ENCODE measurements at regions not wholly inside any gene's neighbourhood (a gene's known extent, or its start where the extent isn't known, plus 50 kb on each side); places are given as distances from the start of the nearest gene placed in this dataset.
A peak's percentile ranks its signal among the peaks of the same experiment; 100 is the strongest.

DNA sequence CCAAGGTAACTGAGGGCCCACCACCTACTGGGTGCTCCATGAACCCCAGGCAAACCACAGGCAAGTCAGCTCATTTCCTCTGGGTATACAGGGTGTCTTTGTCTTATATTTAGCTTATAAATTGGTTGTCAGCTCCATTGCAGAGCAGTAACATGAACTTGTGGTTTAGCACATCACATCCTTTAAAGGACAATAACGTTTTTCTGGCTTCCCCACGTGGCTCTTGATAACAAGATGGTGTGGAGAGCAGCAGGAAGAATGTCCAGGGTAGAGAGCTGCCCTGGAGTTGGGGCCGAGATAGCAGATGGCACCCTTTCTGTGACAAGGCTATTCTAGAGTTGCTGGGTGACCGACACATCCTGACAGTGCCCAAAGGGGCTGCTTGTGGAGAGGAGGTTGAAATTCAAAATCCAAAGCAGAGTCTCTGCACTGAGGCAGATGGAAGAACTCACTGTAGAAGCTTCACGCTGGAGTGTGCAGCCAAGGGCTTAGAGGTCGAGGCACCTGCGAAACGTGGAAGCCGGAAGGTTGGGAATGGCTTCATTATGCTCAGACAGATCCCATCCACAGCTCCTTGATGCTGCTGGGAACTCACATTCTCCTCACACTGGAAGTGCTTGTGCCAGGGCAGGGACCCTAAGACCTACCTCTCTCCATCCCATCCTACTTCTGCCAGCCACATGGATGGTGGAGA is 133.0 kb upstream of the FRY start:
- no peak for DNase-seq

DNA sequence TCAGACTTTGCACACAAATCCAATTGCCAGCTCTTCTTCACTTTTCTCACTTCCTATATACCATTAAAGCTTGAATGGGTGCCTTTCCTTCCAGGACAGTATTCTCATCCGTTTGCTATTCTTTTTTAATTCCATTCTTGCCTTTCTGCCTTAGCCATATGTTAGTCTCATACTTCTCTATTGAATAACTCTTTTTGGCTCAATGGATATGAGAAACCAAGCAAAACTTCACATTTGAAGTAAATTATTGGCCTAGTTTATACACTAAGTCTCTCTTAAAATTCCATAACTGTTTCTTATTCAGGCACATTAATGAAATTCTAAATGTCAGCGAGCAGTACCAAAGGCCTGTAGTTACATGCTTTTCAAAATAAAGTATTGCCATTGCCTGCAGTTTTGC is 129.6 kb upstream of the FRY start:
- DNase-seq, result no peak

DNA sequence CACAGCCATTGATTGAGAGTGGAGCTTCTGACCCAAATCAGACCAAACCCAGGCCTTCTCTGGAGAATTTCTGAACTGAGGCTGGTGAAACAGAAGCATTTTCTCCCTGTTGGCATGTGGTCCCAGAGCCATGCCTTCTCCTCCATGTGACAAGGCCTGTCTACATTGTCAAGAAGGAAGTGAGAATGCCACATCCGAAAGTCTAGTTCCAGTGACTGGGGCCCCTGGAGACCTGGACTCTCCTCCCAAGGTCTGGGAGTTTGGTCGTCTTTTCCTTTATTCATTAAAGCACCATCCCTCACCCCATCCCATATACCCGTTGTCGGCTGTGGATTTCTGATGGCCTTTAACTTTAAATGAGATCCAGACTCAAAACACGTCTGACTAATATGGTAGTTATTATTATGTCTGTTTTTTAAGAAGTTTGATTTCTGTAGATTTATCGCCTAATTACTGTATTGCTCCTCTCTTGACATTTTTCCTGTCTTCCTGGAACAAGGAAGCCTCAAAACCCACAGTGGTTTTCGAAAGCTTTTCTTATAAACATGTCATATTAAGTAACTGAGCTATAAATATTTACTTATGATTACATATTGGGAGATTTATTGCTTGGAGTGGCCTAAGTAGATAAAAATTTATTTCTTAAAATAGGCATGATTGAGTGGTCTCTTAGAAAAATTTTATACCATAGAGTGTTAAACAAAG is 128.3 kb upstream of the FRY start:
- DNase-seq, result no peak

- no peak for DNase-seq
Observed at GRCh38 chr13:31904941-31905824, 126.4 kb upstream of the FRY start.

- no peak for DNase-seq
Observed at GRCh38 chr13:31905961-31906360, 125.6 kb upstream of the FRY start.

- DNase-seq, result no peak
Observed at GRCh38 chr13:31908696-31909411, 122.7 kb upstream of the FRY start.

- peak; percentile 17 for DNase-seq
Observed at GRCh38 chr13:31909864-31910551, 121.6 kb upstream of the FRY start.

- no peak for DNase-seq
Observed at GRCh38 chr13:31910633-31911032, 120.9 kb upstream of the FRY start.

- no peak for DNase-seq
Observed at GRCh38 chr13:31912647-31913401, 118.8 kb upstream of the FRY start.

- no peak for DNase-seq
Observed at GRCh38 chr13:31913459-31913858, 118.1 kb upstream of the FRY start.

GRCh38 chr13:31914843-31915242 is 116.7 kb upstream of the FRY start:
- DNase-seq, result no peak

DNA sequence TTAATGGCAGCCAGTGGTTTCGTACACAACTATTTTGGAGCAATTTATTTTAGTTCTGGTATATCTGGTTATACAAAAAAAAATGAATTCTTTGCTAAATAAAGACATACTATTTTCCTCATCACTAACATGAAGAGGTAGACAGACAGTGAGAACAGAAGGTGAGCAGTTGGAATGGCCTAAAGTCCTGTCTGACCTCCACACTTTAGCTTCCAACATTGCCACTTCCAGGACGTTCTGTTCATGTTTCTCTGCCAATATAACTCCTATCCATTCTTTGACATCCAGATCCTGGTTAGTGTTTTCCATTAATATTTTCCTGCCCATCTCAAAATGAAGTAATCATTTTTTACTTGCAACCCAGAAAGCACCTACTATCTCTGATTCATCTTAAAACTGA is 112.9 kb upstream of the FRY start:
- DNase-seq, result no peak

GRCh38 chr13:31919241-31919640 is 112.3 kb upstream of the FRY start:
- no peak for DNase-seq

GRCh38 chr13:31919971-31920726 is 111.4 kb upstream of the FRY start:
- DNase-seq, result peak; percentile 11

GRCh38 chr13:31920727-31921100 is 110.9 kb upstream of the FRY start:
- no peak for DNase-seq

- no peak for DNase-seq
Observed at GRCh38 chr13:31922724-31923123, 108.8 kb upstream of the FRY start.

DNA sequence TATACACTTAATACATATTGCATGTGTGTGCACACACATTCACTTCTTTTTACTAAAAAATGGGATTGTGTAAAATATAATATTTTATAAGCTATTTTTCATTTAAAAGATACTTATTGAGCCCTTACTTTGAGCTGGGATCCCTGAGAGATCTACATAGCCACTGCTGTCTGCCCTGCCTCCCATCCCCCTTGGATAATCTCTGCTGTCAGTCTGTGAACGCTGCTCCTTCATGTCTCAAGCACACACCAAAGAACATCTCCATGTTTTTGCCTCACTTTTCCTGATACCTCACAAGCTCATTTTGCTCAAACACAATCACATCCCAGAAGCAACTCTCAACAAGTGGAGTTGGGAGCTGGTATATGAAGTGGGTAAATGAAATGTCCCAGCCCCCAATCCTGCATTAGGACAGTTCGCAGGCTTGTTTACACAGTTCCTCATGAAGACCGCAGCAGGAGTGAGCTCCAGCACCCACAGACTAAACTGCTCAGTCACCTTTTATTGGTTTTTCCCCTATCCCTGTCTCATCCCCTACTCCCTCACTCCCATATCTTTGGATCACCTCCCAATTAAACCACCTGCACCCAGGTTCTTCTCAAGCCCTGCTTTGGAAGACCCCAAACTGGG is 108.3 kb upstream of the FRY start:
- no peak for DNase-seq

DNA sequence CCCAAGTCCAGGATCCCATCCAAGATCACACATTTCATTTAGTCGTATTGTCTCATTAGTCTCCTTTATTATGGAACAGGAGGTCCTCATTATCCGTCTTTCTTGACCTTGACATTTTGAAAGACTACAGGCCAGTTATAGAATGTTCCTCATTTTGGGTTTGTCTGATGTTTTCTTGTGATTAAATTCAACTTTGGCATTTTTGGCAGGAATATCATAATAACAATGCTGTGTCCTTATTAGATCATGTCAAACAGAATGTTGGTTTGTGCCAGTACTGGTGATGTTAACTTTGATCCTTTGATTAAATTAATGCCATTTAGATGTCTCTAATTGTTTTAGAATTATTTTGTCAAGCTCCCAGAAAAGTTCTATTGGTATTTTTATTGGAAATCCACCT is 106.5 kb upstream of the FRY start:
- no peak for DNase-seq

DNA sequence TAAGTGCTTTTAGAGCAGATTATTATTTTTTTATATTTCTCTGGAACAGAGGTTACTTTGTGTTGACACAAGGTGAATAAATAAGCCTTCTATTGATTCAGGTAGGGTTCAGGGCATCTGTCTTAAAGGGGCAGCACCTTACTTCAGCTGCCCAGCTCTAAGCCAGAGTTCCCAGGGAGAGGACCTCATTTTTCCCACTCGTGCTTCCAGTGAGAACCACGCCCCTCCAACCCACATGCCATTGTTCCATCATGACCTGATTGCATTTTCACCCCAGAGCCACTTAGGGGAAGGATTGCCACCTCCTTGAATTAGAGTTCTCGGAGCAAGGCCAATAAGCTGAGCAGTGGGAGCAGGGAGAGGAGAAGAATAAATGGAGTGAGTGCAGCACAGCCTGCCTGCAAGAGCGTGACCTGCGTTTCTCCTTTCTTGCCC is 104.3 kb upstream of the FRY start:
- DNase-seq, result no peak

GRCh38 chr13:31929031-31929770 is 102.4 kb upstream of the FRY start:
- no peak for DNase-seq

Measured in GF-D8 (cell line).